ENCODE measurements at regions not wholly inside any gene's neighbourhood (a gene's known extent, or its start where the extent isn't known, plus 50 kb on each side); places are given as distances from the start of the nearest gene placed in this dataset.

DNA sequence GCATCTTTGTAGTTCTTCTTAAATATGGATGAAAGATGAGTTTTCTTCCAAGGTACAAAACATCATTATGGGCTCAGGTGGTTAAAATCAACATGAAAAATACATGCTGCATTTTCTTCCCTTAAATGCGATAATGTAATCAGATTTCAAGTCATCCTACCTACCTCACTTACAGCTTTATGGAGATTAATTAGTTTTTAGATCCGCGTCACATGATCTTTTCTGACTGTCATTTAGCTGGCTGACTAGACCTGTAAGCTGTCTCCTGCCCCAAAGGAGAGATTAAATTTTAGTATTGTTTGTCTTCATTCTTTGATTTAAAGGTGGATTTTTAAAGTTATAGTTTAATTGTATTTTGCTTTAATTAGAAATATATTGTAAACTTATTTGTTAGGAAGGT lies 678.0 kb upstream of the ZEB2 start:
- no peak for DNase-seq (ENCODE audit: low spot score)

DNA sequence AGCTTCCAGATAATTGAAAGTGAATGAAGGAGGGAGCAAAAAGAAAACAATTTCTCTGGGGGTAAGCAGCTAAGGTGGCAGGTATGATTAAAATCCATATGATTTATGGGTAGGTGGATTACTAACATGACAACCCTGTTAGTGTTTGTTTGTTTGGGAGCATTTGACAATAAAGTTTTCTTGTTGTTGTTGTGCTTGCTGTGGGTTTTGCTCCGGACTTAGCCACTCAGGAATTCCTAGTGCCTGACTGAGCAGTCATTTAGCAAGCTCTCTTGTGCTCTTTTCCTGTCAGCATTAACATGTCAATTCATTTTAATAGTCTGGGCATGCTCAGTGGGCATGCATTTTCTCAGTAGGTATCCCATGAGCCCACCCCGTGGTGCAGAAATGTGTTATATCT lies 674.8 kb upstream of the ZEB2 start:
- in situ Hi-C loops (cut with MboI; ENCODE audit: low pct_unique_long_range_greater_than_20kb, low sequenced_read_pairs, unreplicated experiment) = no loop called here
- no peak for DNase-seq (ENCODE audit: low spot score)

More for the DNA sequence above, 678.0 kb upstream of the ZEB2 start:
- in situ Hi-C loops (cut with MboI; ENCODE audit: low pct_unique_long_range_greater_than_20kb, low sequenced_read_pairs, unreplicated experiment) = no loop called here
- TF ChIP-seq, protein P1, sequence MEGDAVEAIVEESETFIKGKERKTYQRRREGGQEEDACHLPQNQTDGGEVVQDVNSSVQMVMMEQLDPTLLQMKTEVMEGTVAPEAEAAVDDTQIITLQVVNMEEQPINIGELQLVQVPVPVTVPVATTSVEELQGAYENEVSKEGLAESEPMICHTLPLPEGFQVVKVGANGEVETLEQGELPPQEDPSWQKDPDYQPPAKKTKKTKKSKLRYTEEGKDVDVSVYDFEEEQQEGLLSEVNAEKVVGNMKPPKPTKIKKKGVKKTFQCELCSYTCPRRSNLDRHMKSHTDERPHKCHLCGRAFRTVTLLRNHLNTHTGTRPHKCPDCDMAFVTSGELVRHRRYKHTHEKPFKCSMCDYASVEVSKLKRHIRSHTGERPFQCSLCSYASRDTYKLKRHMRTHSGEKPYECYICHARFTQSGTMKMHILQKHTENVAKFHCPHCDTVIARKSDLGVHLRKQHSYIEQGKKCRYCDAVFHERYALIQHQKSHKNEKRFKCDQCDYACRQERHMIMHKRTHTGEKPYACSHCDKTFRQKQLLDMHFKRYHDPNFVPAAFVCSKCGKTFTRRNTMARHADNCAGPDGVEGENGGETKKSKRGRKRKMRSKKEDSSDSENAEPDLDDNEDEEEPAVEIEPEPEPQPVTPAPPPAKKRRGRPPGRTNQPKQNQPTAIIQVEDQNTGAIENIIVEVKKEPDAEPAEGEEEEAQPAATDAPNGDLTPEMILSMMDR (IDR thresholded peaks at IDR 0.05; ENCODE audit: extremely low read depth, insufficient read depth, missing control alignments) = no peak

GRCh38 chr2:145190031-145190703 lies 670.2 kb upstream of the ZEB2 start:
- in situ Hi-C loops (cut with MboI; ENCODE audit: low pct_unique_long_range_greater_than_20kb, low sequenced_read_pairs, unreplicated experiment) = no loop called here
- DNase-seq (ENCODE audit: low spot score) = no peak
- TF ChIP-seq, protein P1 (IDR thresholded peaks at IDR 0.05; ENCODE audit: extremely low read depth, insufficient read depth, missing control alignments) = no peak

More for the DNA sequence above, 674.8 kb upstream of the ZEB2 start:
- TF ChIP-seq, protein P1 (IDR thresholded peaks at IDR 0.05; ENCODE audit: extremely low read depth, insufficient read depth, missing control alignments) = no peak

DNA sequence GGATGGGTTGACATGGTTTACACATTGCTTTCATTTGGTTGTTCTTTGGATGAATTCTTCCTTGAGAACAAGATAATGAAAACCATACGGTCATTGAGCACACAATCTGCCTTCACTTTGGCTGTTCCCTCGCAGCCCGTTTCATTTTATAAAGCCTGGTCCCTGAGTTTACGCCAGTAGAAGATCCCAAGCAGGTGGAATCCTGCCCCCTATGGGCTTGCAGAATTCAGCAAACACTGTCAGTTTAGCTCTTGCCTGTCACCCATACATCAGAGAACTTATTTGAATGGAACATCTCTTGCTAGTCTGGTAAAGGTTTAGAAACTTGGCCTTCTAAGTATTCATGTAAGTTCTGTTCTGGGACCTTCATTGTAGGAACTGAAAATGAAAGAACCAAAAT lies 666.4 kb upstream of the ZEB2 start:
- in situ Hi-C loops (cut with MboI; ENCODE audit: low pct_unique_long_range_greater_than_20kb, low sequenced_read_pairs, unreplicated experiment) = no loop called here
- no peak for DNase-seq (ENCODE audit: low spot score)
- TF ChIP-seq, protein P1 (IDR thresholded peaks at IDR 0.05; ENCODE audit: extremely low read depth, insufficient read depth, missing control alignments) = peak; percentile 25

GRCh38 chr2:145185696-145186095 lies 665.8 kb upstream of the ZEB2 start:
- in situ Hi-C loops (cut with MboI; ENCODE audit: low pct_unique_long_range_greater_than_20kb, low sequenced_read_pairs, unreplicated experiment) = no loop called here
- TF ChIP-seq, protein P1 (IDR thresholded peaks at IDR 0.05; ENCODE audit: extremely low read depth, insufficient read depth, missing control alignments) = no peak
- DNase-seq (ENCODE audit: low spot score) = no peak

- in situ Hi-C loops (cut with MboI; ENCODE audit: low pct_unique_long_range_greater_than_20kb, low sequenced_read_pairs, unreplicated experiment) = no loop called here
- TF ChIP-seq, protein P1 (IDR thresholded peaks at IDR 0.05; ENCODE audit: extremely low read depth, insufficient read depth, missing control alignments) = no peak
- no peak for DNase-seq (ENCODE audit: low spot score)
These were observed 665.1 kb upstream of the ZEB2 start for GRCh38 chr2:145184741-145185651.

Data from GM13977 (cell line).